NCI-H2196 (cell line): ENCODE measurements at regions not wholly inside any gene's neighbourhood (a gene's known extent, or its start where the extent isn't known, plus 50 kb on each side); places are given as distances from the start of the nearest gene placed in this dataset.

Experiments used
- DNase-seq: peaks from one replicate; lab custom pipeline; 2025; ENCODE audit not compliant: unreplicated experiment; lab: John Stamatoyannopoulos, UW

DNA sequence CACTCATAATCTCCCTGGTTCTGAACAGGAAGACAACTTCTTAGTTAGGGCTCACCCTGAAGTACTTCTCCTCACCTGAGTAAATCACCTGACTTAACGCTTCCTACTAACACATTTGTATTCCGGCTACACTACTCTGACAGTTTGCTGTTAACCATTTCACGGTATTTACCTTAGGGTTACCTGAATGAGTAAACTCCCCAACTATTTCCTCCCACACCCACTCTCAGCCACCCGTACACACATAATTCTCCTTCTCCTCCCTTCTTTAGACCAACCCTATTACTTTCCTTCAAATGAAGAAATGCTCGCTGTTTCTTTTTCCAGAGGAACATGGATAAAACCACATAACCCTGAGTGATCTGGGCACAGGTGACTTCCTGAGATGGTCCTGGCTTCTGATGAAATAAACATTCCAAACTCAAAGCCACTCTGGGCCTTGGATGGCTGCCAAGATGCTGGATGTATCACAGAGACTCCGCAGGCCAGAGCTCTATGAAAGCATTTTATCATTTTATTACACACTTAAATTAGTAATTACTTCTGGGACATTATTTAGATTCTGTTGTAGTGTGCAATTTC is 183.6 kb upstream of the ATP11B start:
- DNase-seq = peak; percentile 48

GRCh38 chr3:182612332-182612731 is 181.0 kb upstream of the ATP11B start:
- no peak for DNase-seq

DNA sequence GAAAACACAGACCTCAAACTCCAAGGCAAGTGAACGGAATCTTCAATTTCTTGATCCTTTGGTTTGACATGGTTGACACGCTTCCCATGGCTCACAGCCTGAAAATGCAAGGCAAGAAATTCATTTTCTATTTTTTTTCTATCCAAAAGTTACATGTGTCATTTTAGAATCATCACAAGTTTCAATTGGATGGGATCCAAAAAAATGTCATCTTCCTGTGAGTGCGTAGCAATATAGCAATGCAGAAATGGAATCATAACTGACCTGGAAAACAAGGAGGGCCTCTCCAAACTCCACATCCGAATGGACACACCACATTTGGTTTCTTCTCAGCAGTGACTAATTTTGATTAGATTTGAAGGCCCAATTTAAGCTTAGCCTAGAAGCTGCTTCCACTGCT is 175.8 kb upstream of the ATP11B start:
- no peak for DNase-seq

GRCh38 chr3:182618085-182618732 is 175.1 kb upstream of the ATP11B start:
- DNase-seq = peak; percentile 64

DNA sequence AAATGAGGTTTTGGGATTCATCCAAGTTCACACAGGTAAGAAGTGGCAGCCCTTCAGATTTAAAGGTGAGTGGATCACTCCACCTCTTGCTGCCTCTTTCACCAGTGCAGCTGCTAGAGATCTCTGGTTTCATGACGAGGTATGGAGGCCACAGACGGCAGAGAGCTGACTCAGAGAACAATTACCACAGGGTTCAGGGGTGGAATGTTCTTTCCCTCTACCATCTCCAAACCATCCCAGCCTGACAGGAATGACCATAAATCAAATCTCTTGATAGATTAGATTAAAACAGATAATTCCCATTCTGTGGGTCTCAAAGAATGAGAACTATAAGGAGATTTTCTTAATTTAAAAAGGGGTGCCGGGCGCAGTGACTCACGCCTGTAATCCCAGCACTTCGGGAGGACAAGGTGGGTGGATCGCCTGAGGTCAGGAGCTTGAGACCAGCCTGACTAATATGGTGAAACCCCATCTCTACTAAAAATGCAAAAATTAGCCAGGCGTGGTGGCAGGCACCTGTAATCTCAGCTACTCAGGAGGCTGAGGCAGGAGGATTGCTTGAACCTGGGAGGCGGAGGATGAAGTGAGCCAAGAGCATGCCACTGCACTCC is 174.2 kb upstream of the ATP11B start:
- DNase-seq = peak; percentile 71

DNA sequence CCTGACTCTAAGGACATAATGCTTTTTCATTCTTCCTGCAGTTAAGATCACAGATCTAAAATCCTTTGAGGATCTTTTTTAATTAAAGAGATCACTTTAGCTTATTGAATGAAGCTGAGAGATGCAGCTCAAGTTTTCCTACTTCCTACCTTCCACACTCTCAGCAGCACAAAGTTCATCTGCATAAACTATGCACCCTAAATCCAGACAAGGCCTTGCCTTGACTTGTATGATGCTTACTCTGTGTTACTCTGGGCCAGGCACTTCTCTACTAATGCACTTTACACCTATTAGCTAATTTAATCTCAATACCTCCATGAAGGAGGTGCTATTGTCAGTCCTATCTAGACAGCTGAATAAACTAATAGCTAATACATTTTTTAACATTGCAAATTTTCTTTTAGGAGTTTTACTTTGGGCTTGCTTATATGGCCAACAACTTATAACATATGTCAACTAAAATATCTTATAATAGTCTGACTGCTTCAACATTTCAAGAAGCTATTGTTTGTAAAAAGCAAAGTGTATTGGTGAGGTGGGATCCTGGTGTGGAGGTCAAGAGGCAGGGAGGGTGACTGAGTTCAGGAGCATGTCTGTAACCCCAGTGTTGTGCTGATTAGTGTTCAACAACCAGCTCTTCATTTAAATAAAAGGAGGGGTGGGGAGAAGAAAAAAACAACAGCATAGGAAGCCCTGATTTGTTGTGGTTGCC is 172.4 kb upstream of the ATP11B start:
- DNase-seq = no peak

- DNase-seq = no peak
These were observed 171.7 kb upstream of the ATP11B start for GRCh38 chr3:182621435-182622240.

GRCh38 chr3:182622241-182622545 is 171.1 kb upstream of the ATP11B start:
- no peak for DNase-seq

GRCh38 chr3:182626484-182627467 is 166.5 kb upstream of the ATP11B start:
- peak; percentile 48 for DNase-seq

DNA sequence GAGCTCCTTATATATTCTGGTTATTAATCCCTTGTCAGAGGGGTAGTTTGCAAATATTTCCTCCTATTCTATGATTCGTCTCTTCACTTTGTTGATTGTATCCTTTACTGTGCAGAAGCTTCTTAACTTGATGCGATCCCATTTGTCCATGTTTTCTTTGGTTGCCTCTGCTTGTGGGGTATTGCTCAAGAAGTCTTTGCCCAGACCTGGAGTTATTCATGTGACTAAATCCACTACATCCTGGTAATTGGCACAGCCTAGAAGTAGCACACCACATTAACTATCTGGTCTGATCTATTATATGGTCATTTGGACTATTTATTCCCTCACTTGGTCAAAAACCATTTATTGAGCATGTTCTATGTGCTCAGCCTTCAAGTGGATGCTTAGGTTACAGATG is 164.8 kb upstream of the ATP11B start:
- no peak for DNase-seq

GRCh38 chr3:182629521-182629920 is 163.8 kb upstream of the ATP11B start:
- DNase-seq = no peak

DNA sequence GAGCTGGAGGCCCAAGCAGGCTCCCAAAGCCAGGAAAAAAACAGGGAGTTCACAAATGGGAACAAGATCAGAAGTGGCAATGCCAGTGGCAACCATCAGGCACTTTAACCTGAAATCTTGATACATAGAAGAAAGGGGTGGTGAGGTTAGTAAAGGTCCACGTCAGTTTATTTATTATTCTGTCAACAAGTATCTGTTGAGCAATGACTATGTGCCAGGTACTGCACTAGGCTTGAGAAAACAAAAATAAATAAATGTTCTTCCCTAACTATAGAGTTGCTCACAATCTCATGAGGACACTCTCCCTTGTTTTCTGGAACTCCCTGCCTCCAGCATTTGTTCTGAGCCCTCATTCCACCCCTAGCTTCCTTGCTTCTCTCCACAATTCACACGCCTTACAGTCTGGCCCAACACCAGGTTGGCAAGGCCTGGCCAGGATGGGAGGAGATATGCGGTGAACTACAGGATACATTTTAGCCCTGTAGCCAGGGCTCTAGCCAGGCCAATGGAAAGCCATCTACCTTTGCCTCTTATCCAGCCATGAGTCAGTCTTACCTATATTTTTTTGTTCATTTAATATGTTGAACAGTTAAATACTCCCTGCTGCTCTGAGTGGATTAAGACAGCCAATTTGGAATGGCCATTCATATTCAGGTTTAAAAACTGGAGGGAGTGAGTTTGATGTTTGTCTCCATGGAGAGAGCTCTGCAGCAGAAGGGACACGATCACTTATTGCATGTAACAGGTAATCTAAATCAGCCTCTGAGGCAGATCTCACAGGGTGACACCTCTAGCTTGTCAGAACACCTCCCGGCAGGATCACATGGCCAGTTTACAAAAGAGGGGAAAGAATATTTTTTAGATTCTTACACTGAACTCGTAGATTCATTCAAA is 161.9 kb upstream of the ATP11B start:
- DNase-seq = no peak

DNA sequence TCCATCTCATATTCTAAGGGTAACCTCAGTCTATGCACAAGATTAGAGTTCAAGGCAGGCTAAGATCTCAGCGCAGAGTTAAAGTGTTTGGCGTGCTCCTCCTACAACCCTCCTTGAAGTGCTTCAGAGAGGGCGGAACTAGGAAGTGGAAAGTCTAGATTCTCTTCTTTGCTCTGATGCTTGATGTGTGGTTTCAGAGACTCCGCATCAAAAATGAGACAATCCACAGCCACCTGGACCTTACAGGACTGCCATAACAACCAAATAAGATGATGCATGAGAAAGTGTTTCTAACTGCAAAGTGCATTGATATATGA is 161.3 kb upstream of the ATP11B start:
- no peak for DNase-seq

GRCh38 chr3:182633186-182633585 is 160.1 kb upstream of the ATP11B start:
- DNase-seq = no peak

DNA sequence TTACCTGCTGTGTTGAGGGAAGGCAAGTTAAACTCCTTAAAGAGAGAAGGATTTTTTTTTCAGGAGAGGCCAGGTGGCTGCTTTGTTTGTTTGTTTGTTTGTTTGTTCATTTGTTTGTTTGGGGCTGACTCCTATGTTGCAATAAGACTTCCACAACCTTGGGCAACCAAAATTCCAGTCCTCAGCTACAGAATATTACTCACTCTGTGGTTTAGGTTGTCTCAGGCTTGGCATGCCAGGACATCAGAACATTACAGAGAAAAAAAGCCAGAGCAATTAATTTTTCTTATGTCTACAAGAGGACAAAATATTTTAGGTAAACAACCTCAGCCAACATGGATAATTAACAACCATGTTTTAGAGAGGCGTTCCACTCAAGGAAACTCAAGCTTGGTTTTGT is 156.7 kb upstream of the ATP11B start:
- no peak for DNase-seq

DNA sequence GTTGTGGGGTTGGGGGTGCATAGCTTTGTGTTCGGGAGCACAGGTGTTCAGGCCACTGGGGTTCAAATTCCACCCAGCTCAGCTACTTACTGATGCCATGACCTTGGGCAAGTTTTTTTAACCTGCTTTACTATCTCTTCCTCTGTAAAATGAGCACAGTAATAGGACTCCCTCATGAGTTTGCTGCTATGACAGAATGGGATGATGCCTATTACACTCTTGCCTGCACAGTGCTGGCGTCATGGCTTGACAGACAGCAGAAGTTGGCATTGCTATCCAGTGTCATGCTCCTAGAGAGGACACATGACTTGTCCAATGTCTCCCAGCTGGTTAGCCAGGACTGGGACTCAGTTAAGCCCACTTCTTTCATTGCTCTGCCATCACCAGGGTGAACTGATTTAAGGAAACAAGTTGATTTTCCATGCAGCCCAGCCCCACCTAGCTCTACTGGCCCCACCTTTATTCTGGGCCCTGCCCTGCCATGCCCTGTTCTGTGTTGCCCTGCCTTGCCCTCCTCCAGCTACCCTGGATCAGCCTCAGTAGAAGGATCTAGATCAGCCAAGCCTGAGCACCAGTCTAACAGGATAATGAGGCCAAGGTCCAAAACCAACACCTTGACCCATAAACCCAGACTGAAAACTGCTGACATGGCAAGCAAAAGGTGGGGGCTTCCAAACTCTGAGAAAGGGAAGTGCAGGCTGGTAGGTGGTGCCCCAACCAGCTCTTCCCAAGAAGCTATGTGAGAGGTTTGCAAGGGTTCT is 155.8 kb upstream of the ATP11B start:
- DNase-seq = no peak

DNA sequence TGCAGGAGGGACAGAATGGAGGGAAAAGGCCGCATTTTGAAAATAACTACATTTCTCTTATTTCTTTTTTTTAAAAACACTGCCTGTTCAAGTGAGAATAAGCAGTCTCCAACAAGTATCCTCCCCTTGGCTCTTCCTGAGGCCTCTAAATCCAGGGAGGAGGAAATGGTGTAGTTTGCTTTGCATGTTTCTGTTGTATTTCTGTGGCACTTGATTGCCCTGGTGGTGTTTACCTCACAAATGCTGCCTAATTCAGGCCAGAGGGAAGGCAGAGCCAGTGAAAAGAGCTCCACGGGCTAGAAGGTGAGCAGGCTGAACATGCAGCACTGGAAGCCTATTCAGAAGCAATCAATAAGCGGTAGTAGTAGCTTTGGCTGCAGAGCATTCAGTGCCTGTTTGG is 149.3 kb upstream of the ATP11B start:
- DNase-seq = no peak

DNA sequence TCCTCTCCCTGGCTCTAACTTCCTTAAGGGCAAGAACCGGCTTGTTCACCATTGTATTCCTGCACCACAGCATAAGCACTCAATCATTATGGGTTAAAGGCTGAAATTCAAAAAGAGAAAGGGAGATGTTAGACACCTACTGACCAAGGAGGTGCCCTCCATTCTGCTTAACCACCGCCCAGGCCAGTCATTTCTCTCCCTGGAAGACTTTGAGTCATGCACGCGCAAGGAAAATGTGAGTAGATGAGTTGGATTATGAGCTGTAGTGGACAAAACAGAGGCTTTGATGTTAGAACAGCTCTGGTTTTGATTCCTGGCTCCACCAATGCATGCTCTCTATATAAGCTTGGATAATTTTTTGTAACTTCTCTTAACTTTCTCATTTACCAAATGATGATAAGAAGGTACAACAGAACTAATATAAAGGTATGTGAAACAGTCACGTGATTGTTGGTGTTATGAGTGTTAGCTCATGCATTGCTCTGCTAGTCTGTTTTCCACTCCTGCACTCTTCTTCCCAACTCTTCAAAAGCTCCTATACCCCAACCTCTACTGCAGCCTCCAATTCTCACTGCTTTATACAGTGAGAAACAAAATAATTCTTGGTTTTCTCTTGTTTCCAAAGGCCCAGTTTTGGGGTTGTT is 148.4 kb upstream of the ATP11B start:
- no peak for DNase-seq
